Prostate gland (tissue), 2 donors: ENCODE measurements at regions not wholly inside any gene's neighbourhood (a gene's known extent, or its start where the extent isn't known, plus 50 kb on each side); places are given as distances from the start of the nearest gene placed in this dataset.

Source experiments
- DNase-seq: peaks from one replicate; pipeline ENCODE4 v3.0.0-alpha.2; 2019; ENCODE audit warnings: low spot score
- H3K27ac ChIP-seq, 2 donors: fragments of 200-600 bp; sonication (generic); 2 replicates each; pipeline ENCODE4 v1.5.1; 2017 to 2019
- H3K27me3 ChIP-seq: fragments of 200-600 bp; sonication (generic); replicated peaks from 2 replicates; pipeline ENCODE4 v1.5.1; 2019; ENCODE audit not compliant: insufficient read depth
- H3K36me3 ChIP-seq, 2 donors: fragments of 200-600 bp; sonication (generic); 1 replicate in 1 of 2; 2 replicates in 1 of 2; pipeline versions ENCODE4 v1.5.1 to v1.8.1; 2017 to 2019
- H3K4me1 ChIP-seq: fragments of 200-600 bp; sonication (generic); replicated peaks from 2 replicates; pipeline ENCODE4 v1.5.1; 2019
- H3K4me3 ChIP-seq, 2 donors: fragments of 200-600 bp; sonication (generic); 2 replicates each; pipeline ENCODE4 v1.5.1; 2017 to 2019
- H3K9me3 ChIP-seq: fragments of 200-600 bp; sonication (generic); 2 replicates; pipeline ENCODE4 v1.5.1; 2017
- CTCF ChIP-seq, 4 experiments: fragments of 200-600 bp in 2 of 4; fragments of 450-650 bp in 2 of 4; sonication (generic) in 2 of 4; IDR thresholded peaks; 1 replicate in 3 of 4; 2 replicates in 1 of 4; pipeline ENCODE4 v1.5.1; 2016 to 2019; ENCODE audit warnings: antibody characterized with exemption in 4 of 4, mild to moderate bottlenecking in 2 of 4, moderate library complexity in 2 of 4
- POLR2A ChIP-seq: fragments of 450-650 bp; IDR thresholded peaks from one replicate; pipeline ENCODE4 v1.6.1; 2016; ENCODE audit warnings: antibody characterized with exemption, mild to moderate bottlenecking
- POLR2AphosphoS5 ChIP-seq: sonication (generic); formaldehyde crosslinking; IDR thresholded peaks from one replicate; pipeline ENCODE4 v1.6.1; 2017; ENCODE audit warnings: antibody characterized with exemption
- WGBS: methylation state at CpG from one replicate; pipeline ENCODE4 v1.1.5; 2018; 5-methylcytosine and 5-hydroxymethylcytosine counted together
- intact Hi-C: fragments of 100-400 bp; cut with DNase I; formaldehyde crosslinking; loops from one replicate; pipeline ENCODE4 v1.14.2; 2022

GRCh38 chr3:147975165-147975564, 566.0 kb downstream of the ZIC1 start:
- no peaks in the 10 kb centered on the region for H3K27me3 ChIP-seq
- H3K36me3 ChIP-seq = no peaks in the 10 kb centered on the region
- no peaks in the 10 kb centered on the region for H3K9me3 ChIP-seq
- WGBS = 80% methylated on average over 1 of the region's 1 CpG
- TF ChIP-seq POLR2AphosphoS5 (no peak), POLR2A (no peak), CTCF (IDR thresholded peaks at IDR 0.05) (no peak)
- no peak overlapping the region for H3K4me3 ChIP-seq
- DNase-seq = no peak
- H3K27ac ChIP-seq = no peak overlapping the region
- no peaks in the 10 kb centered on the region for H3K4me1 ChIP-seq
- intact Hi-C loops = no loop called here

GRCh38 chr3:147977001-147977400, 567.8 kb downstream of the ZIC1 start:
- TF ChIP-seq POLR2AphosphoS5 (no peak), POLR2A (no peak)
- DNase-seq = no peak
- Histone ChIP-seq H3K36me3 (no peaks in the 10 kb centered on the region), H3K27ac (no peak overlapping the region), H3K4me1 (no peaks in the 10 kb centered on the region), H3K27me3 (no peaks in the 10 kb centered on the region), H3K4me3 (no peak overlapping the region), H3K9me3 (no peaks in the 10 kb centered on the region)
- intact Hi-C loops = no loop called here
- 88% methylated on average over 1 of the region's 1 CpG for WGBS

- H3K4me1 ChIP-seq = no peaks in the 10 kb centered on the region
- no peak overlapping the region for H3K4me3 ChIP-seq
- no peaks in the 10 kb centered on the region for H3K9me3 ChIP-seq
- 100% methylated on average over 1 of the region's 1 CpG for WGBS
- no peak for DNase-seq
- no peaks in the 10 kb centered on the region for H3K36me3 ChIP-seq
- no peak overlapping the region for H3K27ac ChIP-seq
- TF ChIP-seq CTCF (IDR thresholded peaks at IDR 0.05) (no peak), POLR2AphosphoS5 (no peak), POLR2A (no peak)
- intact Hi-C loops = no loop called here
- H3K27me3 ChIP-seq = no peaks in the 10 kb centered on the region
Measured at GRCh38 chr3:147987549-147987948, 578.4 kb downstream of the ZIC1 start.

- Histone ChIP-seq H3K36me3 (no peaks in the 10 kb centered on the region), H3K9me3 (no peaks in the 10 kb centered on the region), H3K27ac (no peak overlapping the region), H3K4me1 (no peaks in the 10 kb centered on the region), H3K4me3 (no peak overlapping the region), H3K27me3 (no peaks in the 10 kb centered on the region)
- TF ChIP-seq POLR2AphosphoS5 (no peak), POLR2A (no peak), CTCF (IDR thresholded peaks at IDR 0.05) (no peak)
- 95% methylated on average over 24 of the region's 27 CpGs for WGBS
- intact Hi-C loops = no loop called here
- DNase-seq = no peak
Measured at GRCh38 chr3:147989344-147989743, 580.2 kb downstream of the ZIC1 start.

- TF ChIP-seq POLR2A (no peak), CTCF (IDR thresholded peaks at IDR 0.05) (no peak), POLR2AphosphoS5 (no peak)
Measured at GRCh38 chr3:148002705-148003205, 593.6 kb downstream of the ZIC1 start.

More at GRCh38 chr3:148002705-148003205, 593.6 kb downstream of the ZIC1 start:
- intact Hi-C loops = no loop called here
- H3K27me3 ChIP-seq = no peaks in the 10 kb centered on the region
- WGBS = 91% methylated on average over 4 of the region's 4 CpGs
- no peaks in the 10 kb centered on the region for H3K4me1 ChIP-seq
- no peak overlapping the region for H3K4me3 ChIP-seq
- DNase-seq = no peak
- no peaks in the 10 kb centered on the region for H3K9me3 ChIP-seq
- no peaks in the 10 kb centered on the region for H3K36me3 ChIP-seq
- H3K27ac ChIP-seq = no peak overlapping the region
